ENCODE measurements at regions not wholly inside any gene's neighbourhood (a gene's known extent, or its start where the extent isn't known, plus 50 kb on each side); places are given as distances from the start of the nearest gene placed in this dataset.

DNA sequence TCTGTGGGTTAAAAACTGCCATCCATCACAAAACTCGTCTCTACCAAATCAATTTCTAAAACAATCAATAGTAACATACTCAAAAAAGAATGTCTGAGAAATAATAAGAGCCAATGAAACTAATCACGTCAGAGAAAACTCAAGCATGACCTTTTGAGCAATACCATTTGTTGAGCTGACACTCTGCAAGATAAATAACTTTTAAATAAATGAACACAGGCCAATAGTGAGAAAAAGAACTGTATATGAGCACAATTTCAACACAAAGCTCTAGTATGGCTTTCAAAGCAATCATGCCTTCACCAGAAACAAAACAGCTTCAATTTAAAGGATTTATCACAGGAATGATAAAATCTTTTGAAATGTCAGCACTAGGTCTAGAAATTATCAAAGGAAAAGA, 249.2 kb upstream of the SETMAR start:
- ATAC-seq = no peak
- TF ChIP-seq, protein P1, sequence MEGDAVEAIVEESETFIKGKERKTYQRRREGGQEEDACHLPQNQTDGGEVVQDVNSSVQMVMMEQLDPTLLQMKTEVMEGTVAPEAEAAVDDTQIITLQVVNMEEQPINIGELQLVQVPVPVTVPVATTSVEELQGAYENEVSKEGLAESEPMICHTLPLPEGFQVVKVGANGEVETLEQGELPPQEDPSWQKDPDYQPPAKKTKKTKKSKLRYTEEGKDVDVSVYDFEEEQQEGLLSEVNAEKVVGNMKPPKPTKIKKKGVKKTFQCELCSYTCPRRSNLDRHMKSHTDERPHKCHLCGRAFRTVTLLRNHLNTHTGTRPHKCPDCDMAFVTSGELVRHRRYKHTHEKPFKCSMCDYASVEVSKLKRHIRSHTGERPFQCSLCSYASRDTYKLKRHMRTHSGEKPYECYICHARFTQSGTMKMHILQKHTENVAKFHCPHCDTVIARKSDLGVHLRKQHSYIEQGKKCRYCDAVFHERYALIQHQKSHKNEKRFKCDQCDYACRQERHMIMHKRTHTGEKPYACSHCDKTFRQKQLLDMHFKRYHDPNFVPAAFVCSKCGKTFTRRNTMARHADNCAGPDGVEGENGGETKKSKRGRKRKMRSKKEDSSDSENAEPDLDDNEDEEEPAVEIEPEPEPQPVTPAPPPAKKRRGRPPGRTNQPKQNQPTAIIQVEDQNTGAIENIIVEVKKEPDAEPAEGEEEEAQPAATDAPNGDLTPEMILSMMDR (IDR thresholded peaks at IDR 0.05) = no peak
- H3K9me3 ChIP-seq = no peaks in the 10 kb centered on the region
- H3K4me1 ChIP-seq = no peaks in the 10 kb centered on the region
- H3K27me3 ChIP-seq (ENCODE audit: low read depth) = no peaks in the 10 kb centered on the region
- H3K27ac ChIP-seq = no peak overlapping the region
- no peak overlapping the region for H3K4me3 ChIP-seq
- no peaks in the 10 kb centered on the region for H3K36me3 ChIP-seq
- no peak for DNase-seq
- intact Hi-C loops (cut with DNase I) = no loop called here

DNA sequence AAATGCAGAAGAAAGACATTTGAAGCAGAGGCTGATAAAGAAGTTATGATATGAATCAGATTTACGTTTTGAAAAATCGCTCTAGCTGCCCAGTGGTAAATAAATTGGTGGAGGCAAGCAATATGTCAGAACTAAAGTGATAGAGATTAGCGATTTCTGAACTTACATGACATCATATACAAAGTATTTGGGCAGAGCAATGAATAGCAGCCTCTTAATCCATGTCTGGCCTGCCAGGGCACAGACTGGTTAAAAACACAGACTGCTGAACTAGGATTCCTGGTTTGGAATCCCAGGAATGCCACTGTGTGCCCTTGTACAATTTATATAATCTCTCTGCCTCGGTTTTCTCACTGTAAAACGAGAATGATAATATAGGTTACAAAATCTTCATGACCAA, 243.1 kb upstream of the SETMAR start:
- no peaks in the 10 kb centered on the region for H3K9me3 ChIP-seq
- H3K4me1 ChIP-seq = no peaks in the 10 kb centered on the region
- H3K27ac ChIP-seq = no peak overlapping the region
- H3K36me3 ChIP-seq = no peaks in the 10 kb centered on the region
- no peak overlapping the region for H3K4me3 ChIP-seq
- intact Hi-C loops (cut with DNase I) = no loop called here
- ATAC-seq (peak in 1 of 2 donors; percentile 33), DNase-seq (no peak)
- no peaks in the 10 kb centered on the region for H3K27me3 ChIP-seq (ENCODE audit: low read depth)
- TF ChIP-seq, protein P1 (IDR thresholded peaks at IDR 0.05) = no peak

DNA sequence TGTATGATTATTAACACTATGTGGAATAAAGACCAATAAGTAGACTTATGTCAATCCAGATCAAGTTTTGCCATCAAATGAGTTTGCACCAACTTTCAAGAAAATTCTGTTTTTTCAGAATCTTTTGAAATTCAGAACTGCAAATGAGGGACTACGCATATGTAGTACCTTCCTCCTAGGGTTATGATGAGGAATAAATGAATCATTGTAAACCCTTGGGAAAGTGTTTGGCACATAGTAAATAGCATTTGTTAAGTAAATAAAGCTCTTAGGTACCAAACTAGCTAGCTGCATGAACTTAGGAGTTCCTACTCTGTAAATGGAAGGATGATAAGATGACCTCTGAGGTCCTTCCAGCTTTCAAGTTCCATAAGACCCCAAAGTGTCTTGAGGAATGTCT, 242.6 kb upstream of the SETMAR start:
- Histone ChIP-seq H3K4me3 (no peak overlapping the region), H3K27ac (no peak overlapping the region), H3K9me3 (no peaks in the 10 kb centered on the region), H3K36me3 (no peaks in the 10 kb centered on the region), H3K27me3 (ENCODE audit: low read depth) (no peaks in the 10 kb centered on the region), H3K4me1 (no peaks in the 10 kb centered on the region)
- intact Hi-C loops (cut with DNase I) = no loop called here
- DNase-seq (no peak), ATAC-seq (no peak)
- TF ChIP-seq, protein P1 (IDR thresholded peaks at IDR 0.05) = no peak

DNA sequence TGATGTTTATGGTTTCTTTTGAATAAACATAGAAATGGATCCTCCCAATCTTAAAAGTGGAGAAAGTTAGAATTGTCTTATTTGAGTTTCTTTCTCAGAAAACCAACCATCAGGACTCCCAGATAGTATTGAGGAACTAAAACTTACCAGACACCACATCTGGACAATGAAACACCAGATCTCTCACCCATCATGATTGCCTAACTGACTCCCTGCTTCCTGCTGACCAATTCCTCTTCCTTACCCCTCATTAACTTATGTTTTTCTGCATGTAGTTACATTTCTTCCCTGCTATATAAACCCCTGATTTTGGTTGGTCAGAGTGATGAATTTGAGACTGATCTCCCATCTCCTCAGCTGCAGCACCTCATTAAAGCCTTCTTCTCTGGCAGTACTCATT, 242.0 kb upstream of the SETMAR start:
- no peak for DNase-seq

DNA sequence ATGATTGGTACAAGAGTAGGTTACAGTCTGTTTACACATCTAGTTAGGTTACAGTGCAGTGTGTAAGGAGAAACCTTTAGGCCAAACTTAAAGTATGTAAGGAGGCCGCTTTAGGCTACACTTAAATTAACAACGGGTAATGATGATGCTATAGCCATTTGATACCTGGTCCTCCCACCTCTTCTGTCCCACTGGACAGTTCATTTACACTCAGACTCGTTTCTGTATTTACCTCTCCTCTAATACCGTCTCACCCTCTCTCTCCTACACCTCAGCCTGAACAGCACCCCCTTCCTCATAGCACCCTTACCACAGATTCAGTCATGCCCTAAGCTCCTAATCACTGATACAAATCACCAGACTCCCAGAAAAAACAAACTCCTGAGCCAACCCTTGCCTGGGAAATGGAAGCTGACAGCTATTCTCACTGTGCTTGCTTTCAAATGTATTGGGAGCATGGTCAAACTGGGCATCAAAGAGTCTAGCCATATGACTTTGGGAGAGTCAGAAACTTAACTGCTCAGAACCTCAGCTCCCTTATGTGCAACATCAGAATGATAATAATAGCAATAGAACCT, 241.3 kb upstream of the SETMAR start:
- TF ChIP-seq, protein P1 (IDR thresholded peaks at IDR 0.05) = no peak
- Histone ChIP-seq H3K9me3 (no peaks in the 10 kb centered on the region), H3K27ac (no peak overlapping the region), H3K36me3 (no peaks in the 10 kb centered on the region), H3K4me3 (no peak overlapping the region), H3K27me3 (ENCODE audit: low read depth) (no peaks in the 10 kb centered on the region), H3K4me1 (no peaks in the 10 kb centered on the region)
- intact Hi-C loops (cut with DNase I) = no loop called here
- ATAC-seq = no peak
- DNase-seq = no peak

More for the DNA sequence above, 242.0 kb upstream of the SETMAR start:
- H3K9me3 ChIP-seq = no peaks in the 10 kb centered on the region
- peak in 1 of 2 donors; percentile 56 for ATAC-seq
- intact Hi-C loops (cut with DNase I) = no loop called here
- TF ChIP-seq, protein P1 (IDR thresholded peaks at IDR 0.05) = no peak
- no peak overlapping the region for H3K4me3 ChIP-seq
- no peaks in the 10 kb centered on the region for H3K36me3 ChIP-seq
- H3K4me1 ChIP-seq = no peaks in the 10 kb centered on the region
- no peaks in the 10 kb centered on the region for H3K27me3 ChIP-seq (ENCODE audit: low read depth)
- no peak overlapping the region for H3K27ac ChIP-seq

All from lower lobe of right lung (tissue), 2 donors.